HG03342 (cell line): ENCODE measurements at regions not wholly inside any gene's neighbourhood (a gene's known extent, or its start where the extent isn't known, plus 50 kb on each side); places are given as distances from the start of the nearest gene placed in this dataset.

Experiments
- ATAC-seq: cut with Tn5 transposase; IDR thresholded peaks from one replicate; pipeline ENCODE4 v1.9.1; 2021; ENCODE audit warnings: mild to moderate bottlenecking, moderate library complexity; ENCODE audit not compliant: unreplicated experiment

DNA sequence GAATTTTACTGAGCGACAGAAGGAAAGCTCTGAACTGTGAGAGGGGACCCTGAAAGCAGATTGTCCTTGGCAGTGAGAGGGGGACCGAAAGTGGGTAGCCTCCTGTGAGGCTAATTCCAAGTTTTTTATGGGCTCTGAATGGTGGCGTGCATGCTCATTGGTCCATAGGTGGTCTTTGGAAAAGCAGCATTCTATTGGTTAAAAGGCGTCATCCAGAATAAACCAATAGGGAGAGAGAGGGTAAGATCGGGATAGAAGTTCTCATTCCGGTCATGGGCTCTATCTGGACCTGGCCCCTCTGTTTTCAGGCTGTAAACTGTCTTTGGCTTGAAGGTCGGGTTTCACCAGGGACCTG is 539.8 kb upstream of the PCDH9 start:
- ATAC-seq, result no peak

DNA sequence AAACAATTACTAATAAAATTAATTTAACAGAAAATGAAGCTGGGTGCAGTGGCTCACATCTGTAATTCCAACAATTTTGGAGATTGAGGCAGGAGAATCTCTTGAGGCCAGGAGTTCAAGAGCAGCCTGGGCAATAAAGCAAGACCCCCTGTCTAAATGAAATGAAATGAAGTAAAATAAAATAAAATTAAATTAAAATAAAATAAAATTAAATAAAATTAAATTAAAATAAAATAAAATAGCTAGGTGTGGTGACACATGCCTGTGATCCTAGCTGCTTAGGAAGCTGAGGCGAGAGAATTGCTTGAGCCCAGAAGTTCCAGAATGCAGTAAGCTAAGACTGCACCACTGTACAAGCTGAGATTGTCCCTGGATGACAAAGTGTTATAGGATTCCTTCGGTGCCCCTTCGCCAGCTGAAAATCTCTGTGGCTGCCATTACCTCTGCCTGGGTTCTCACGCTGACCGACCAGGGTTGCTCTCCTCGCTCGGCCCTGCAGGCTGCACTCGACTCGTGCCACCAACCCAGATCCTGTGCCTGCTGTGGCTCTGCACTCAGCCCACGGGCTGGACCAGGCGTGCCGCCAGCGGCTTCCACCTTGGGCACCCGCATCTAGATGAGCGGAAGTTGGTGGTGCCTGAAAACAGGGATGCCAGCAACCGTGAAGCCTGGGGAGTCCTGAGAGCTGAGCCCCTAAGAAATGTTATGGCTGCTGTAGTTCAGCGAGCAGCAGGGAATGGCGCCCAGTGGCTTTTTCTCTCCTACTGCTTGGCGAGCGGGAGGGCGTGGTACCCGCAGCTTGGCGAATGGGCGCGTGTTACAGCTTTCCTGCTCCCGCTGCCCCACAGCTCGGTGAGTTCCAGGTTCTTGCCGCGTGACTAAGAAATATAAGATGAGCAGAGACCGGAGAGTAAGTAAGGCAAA is 539.2 kb upstream of the PCDH9 start:
- no peak for ATAC-seq

DNA sequence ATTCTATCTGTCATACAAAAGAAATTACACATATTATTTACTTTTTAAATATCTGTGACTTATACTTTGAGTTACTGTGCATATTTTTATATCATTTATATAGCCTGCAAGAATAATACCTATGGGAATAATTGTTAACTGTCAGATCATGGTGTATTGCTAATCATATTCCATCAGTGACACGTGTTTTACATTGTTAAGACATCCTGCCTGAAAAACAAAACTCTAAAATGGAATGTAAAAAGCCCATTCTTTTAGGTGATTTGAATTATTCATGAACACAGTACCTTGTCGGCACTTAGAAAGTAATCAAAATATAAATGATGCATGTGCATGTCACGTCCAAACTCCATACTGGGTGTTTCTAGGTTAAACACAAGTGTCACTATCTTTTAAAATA is 533.8 kb upstream of the PCDH9 start:
- ATAC-seq, result no peak

DNA sequence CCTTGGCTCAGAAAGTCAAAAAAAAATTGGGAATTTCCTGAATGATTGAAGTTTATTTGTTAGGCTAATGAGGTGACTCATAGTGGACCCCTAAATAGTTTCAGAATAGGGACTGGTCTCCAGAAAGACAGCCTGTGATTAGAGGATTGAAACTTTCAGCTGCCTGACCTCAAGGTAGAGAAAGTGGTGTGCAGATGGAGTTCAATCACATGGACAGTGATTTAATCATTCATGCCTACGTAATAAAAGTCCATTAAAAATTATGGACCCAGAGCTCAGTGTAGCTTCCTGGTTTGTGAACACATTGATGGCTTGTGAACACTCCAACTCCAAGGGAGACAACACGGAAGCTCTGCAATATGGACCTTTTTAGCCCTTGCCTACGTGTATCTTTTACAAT is 533.2 kb upstream of the PCDH9 start:
- ATAC-seq, result no peak

DNA sequence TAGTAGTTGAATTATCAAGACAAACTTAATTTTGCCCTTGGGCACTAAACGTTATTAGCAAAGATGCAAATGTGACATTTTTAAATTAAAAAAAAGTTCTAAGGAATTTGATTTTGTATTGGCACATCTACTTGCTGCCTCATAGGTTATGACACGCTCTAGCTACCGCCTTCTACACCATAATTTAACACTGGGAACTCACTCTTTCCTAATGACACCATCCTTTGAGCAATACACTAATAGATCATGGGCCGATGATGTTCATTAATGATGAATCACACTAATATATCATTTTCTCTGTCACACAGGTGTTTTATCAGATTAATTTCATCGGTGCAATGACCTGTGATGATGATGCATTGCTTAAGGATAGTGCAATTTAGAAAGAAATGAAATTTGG is 528.8 kb upstream of the PCDH9 start:
- ATAC-seq, result no peak

DNA sequence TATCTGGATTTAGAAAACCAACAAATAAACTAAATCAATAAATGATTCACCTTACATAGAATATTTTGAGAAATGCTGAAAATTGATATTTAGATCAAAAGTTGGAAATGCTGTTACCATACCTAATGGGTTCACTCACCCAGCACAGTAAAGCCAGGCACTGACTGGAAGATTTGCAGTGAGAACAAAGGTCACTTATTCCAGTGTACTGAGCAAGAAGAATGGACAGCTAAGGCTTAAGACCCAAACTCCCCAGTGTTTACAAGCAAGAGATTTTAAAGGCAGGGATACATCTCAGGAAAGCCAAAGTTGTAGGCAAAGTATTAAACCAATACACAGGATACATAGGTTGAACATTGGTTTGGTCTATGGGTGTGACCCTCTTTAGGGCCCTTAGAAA is 523.9 kb upstream of the PCDH9 start:
- no peak for ATAC-seq

DNA sequence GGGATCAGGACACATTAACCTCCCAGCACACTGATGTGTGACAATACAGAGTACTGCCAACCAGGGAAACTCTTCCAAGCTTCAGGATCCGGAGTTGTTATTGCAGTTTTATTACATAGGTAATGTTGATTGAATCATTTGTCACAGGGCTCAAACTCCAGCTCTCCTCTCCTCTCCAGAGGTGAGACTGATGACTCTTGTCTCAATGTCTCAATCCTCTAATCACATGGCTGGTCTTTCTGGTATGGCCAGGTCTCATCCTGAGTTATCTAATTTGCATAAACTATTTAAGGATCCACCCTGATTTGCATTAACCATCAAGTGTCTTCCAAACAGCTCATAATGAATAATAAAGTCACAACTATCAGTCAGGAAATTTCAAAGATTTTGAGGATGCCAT is 522.6 kb upstream of the PCDH9 start:
- ATAC-seq, result no peak

DNA sequence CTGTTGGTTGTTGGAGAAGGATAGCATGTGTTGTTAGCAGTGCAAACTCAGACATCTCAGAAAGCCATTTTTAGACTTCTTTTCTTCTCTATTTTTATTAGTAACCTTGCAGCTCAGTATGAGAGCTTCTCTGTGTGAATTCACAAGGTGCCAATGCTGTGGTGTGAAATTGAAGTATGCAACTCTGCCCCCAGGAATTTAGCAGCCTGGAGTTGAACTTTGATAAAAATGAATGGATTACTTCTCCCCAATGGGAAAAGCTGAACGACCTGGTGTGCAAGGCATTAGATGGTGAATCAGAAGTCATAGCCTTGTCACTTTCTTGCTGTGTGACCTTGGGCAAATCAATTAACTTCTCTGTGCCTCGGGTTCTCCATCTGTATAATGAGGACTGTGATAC is 512.3 kb upstream of the PCDH9 start:
- ATAC-seq, result no peak

DNA sequence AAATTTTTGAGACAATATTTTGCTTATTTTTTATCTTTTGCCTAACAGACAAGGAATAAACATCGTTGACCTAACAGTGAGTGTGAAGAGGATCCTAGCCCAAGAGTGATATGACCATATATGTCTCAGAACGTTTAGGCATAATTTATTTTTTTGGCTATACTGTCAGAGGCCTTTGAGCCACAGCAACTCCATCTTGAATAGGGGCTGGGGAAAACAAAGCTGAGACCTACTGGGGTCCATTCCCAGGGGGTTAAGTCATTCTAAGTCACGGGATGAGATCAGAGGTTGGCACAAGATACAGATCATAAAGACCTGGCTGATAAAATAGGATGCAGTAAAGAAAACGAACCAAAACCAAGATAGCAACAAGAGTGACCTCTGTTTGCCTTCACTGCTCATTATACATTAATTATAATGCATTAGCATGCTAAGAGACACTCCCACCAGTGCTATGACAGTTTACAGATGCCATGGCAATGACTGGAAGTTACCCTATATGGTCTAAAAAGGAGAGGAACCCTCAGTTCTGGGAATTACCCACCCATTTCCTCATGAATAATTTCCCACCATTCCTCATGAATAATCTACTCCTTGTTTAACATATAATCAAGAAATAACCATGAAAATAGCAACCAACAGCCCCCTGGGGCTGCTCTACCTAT is 510.9 kb upstream of the PCDH9 start:
- ATAC-seq, result no peak

DNA sequence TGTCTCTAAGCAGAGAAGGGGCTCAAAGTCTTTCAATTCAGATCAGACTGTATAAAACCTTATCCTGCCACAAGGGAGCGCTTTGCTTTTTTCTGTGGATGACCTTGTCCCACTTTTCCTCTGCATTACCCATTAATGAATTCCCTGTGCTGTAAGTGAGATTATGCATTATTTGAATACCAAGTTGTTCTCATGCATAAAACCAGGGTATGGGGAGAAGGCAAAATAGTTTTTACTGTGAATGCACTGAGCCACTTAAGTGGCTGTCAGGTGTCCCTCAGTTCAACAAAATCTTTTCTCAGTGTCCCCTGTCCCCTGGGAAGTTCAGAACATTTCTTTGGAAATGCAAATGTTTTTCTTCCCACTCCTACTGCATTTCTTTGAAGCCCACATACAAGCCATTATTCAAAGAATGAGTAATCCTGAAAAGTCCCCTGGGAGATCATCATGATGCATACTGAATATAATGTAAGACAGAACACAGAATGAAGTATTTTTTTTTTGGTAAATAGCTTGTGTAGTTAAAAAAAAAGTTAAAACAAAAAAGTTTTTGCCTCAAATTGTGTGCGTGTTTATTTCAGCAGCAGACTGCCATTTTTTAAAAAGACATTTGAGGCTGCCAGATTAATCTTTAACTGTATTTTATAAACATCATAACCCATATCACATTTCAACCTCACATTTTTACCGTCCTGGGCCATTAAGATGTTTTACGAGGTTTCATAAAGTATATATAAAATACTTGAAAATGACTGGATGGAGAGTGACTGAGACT is 506.7 kb upstream of the PCDH9 start:
- no peak for ATAC-seq

DNA sequence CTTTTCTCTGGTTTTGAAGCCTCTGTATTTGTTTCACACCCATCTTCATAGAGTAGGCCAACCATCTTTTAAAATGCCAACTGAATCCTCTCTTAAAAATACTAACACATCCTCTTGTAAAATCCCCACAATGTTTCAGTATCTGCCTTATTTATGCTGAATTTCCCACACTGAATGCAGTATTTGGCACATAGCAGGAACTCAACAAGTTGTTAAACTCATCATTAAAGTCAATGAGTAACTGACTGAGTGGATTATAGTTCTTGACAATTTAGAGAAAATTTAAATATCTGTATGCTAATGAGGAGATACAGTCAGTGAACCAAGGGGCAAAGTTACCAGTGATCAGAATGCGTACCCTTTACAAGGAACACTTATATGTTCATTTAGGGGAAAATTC is 505.5 kb upstream of the PCDH9 start:
- ATAC-seq, result no peak

DNA sequence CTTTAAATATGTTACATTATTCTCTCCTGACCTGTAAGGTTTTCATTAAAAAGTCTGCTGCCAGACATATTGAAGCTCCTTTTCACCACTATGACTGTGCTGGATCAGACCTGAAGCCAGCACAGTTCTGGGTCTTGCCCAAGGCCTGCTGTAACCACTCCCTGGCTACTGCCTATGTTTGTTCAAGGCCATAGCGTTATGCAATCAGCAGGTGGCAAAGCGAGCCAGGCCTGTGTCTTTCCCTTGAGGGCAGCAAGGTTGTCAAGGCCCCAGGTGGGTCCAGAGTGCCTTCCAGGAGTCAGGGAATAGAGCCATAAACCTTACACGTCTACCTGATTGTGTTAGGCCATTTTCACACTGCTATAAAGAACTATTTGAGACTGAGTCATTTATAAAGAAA is 496.8 kb upstream of the PCDH9 start:
- ATAC-seq, result no peak

DNA sequence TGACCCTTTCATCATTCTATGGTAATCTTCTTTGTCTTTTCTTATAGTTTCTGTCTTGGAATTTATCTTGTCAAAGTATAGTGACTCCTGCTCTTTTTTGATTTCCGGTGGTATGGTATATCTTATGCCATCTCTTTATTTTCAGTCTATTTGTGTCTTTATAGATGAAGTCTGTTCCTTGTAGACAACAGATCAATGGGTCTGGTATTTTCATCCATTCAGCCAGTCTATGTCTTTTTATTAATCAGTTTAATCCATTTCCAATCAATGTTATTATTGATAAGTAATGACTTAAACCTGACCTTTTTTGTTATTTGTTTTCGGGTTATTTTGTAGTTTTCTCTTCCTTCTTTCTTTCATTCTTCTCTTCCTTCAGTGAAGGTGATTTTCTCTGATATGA is 495.9 kb upstream of the PCDH9 start:
- ATAC-seq, result no peak

DNA sequence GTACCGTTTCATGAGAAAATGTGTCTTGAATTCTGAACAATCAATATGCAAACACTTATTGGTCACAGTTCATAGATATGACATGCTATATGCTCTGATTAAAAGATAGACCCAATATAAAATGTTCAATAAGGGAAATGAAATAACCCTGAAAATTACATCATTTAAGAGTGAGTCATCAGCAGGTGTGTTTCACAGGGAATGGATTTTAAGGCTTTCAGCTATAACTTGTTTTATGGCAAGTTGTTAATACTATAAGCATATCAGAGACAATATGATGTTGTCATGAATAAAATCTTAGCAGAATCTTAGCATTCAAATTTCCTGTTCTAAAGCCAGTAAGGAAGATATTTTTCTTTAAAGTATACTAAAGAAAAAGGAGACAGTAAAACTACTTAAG is 483.4 kb upstream of the PCDH9 start:
- no peak for ATAC-seq

DNA sequence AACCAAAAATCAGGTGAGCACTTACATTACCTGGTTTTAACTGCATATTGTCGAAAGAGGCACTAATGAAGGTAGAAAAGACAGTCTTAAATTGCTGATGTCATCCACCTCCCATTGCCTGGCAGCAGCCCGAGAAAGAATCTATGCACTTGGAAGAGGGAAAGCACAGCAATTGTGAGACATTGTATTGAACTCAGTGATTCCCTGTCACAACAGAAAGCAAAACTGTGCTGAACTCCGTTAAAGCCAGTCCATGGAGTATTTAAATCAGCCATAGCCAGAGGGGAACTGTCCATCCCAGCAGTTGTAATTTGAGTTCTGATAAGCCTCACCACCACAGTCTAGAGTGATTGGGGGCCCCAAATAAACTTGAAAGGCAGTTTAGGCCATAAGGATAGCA is 466.6 kb upstream of the PCDH9 start:
- no peak for ATAC-seq

DNA sequence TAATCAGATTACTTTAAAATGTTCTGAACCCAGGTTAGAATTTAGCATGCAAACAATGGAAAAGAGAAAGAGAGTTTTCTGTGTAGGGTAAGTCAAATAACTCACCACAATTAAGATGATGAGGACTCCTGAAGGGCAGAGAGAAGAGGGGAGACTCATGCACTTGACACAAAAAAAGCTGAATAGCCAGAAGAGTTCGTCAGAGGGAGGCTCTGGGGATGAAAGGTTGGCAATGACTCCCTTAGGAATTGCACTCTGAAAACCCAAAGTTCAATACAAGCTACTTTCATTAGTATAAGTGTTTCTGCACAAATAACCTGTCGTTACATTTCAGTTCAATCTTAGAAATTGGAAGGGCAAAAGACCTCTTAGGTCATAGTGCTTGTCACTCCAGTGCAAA is 434.4 kb upstream of the PCDH9 start:
- no peak for ATAC-seq

DNA sequence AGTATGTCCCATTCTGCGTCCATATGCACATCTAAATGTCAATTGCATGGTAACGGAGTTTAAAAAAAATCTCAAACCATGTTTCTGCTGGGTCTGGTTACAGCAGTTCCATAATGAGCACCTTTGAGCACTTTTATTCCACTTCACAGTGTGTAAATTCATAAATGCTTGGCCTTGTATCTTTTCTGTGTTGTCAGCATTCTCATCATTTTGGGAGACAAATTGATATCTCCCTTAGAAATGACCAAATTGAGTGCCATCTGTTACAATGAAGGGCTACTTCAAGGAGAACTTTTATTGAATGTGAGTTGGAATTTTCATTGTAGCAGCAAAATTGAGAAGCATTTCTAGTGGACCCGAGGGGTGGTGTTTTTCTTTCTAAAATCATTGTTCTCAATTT is 432.9 kb upstream of the PCDH9 start:
- no peak for ATAC-seq

DNA sequence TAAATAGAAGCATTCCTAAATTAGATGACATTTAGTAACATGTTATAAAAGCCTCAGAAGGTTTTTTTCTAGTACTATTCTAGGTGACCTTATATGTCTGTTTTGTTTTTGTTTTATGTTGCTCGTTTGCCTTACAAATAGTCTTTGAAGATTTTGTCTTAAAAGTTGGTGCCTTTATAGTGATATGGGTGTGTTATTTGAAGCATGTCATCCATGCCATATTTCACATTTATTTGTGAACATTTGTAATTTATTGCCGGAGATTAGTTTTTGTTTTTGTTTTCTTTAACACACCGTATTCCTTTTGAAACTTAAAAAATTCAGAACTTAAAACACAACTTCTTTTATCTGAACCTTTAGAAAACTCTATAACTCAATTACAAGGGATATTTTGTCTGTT is 422.8 kb upstream of the PCDH9 start:
- no peak for ATAC-seq

DNA sequence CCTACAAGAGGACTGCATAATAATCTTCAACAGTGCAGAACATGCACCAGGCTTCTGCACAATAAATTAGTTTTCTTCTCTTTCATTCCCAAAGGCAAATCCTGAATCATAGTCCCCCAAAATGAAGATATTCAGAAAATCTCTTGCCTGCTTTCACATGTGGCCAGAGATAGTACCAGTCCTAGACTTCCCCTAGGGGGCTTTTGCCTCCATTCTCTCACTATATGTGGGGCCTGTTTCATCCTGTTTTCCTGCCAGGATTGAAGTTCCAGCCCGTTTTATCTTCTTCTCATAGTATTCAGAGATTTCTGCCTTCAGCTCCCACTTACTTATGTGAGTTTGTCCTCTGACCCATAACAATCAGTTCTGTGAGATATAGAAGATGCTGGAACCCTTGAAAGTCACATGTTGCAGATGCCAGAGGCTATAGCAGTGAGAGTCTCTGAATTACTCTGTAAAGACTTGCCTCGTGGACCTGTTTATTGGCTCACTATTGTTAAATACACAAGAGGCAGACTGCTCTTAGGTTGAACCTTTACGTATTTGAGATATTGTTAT is 421.9 kb upstream of the PCDH9 start:
- no peak for ATAC-seq

DNA sequence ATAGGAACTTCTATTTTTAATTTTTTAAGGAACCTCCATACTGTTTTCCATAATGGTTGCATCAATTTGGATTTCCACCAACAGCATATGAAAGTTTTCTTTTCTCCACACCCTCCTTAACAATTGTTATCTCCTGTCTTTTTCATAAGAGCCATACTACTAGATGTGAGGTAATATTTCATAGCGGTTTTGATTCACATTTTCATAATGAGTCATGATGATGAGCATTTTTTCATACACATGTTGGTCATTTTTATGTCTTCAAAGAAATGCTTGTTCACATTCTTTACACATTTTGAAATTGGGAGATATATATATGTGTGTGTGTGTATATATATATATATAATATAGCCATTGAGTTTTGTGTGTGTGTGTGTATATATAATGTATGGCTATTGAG is 420.3 kb upstream of the PCDH9 start:
- ATAC-seq, result no peak

DNA sequence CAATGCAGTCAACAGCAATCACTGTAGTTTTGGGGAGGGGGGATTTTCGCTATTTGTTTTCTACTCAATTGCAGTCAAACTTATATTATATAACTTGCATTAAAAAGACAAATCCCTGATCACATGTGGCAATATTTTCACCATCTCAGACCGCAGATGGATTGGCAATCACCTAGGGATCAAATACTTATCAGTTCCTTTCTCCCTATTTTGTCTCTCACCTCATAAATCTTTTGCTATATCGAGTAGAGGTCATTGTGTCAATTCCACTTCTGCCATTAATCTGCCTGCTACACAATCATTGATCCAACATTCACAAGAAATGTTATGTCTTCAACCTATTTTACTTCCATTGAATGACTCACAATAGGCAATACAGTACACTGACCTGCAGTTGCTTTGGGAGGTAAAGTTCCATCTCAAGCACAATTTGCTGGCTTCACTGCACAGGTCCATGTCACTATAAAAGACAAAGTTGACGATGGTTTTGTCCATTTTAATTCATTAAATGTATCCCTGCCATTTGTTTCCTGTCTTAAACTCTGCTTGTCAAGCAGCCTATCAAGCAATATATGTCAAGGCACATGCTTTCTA is 415.8 kb upstream of the PCDH9 start:
- no peak for ATAC-seq
